Hepatocyte (in vitro differentiated cells): ENCODE measurements at regions not wholly inside any gene's neighbourhood (a gene's known extent, or its start where the extent isn't known, plus 50 kb on each side); places are given as distances from the start of the nearest gene placed in this dataset.
"Not testable (repeated sequence)": the region's sequence is repeated elsewhere in the genome, so short reads cannot be mapped to it uniquely, and the experiment has no call there.

Experiments
- DNase-seq: peaks from one replicate; pipeline ENCODE4 v3.0.0-alpha.2; 2016; ENCODE audit warnings: low spot score
- H2AFZ ChIP-seq: fragments of 200-600 bp; sonication (generic); 2 replicates; pipeline ENCODE4 v1.6.0; 2016; ENCODE audit warnings: antibody characterized with exemption, mild to moderate bottlenecking
- H3K27ac ChIP-seq: fragments of 200-600 bp; sonication (generic); 2 replicates; pipeline ENCODE4 v1.5.1; 2016; ENCODE audit warnings: mild to moderate bottlenecking
- H3K27me3 ChIP-seq: fragments of 200-600 bp; sonication (generic); 2 replicates; pipeline ENCODE4 v1.6.1; 2016
- H3K36me3 ChIP-seq: fragments of 200-600 bp; sonication (generic); replicated peaks from 2 replicates; pipeline ENCODE4 v1.5.1; 2016; ENCODE audit warnings: low read depth; ENCODE audit not compliant: insufficient read depth
- H3K4me1 ChIP-seq: fragments of 200-600 bp; sonication (generic); 2 replicates; pipeline ENCODE4 v1.5.1; 2016; ENCODE audit warnings: mild to moderate bottlenecking, moderate library complexity; ENCODE audit not compliant: insufficient read depth
- H3K4me2 ChIP-seq: fragments of 200-600 bp; sonication (generic); 2 replicates; pipeline ENCODE4 v1.6.0; 2016
- H3K4me3 ChIP-seq: fragments of 200-600 bp; sonication (generic); 2 replicates; pipeline ENCODE4 v1.5.1; 2016; ENCODE audit warnings: mild to moderate bottlenecking
- H3K79me2 ChIP-seq: fragments of 200-600 bp; sonication (generic); 2 replicates; pipeline ENCODE4 v1.6.0; 2017; ENCODE audit warnings: mild to moderate bottlenecking
- H3K9me2 ChIP-seq: fragments of 200-600 bp; sonication (generic); replicated peaks from 2 replicates; pipeline ENCODE4 v1.6.0; 2017; ENCODE audit warnings: mild to moderate bottlenecking; ENCODE audit not compliant: insufficient read depth
- H3K9me3 ChIP-seq: fragments of 200-600 bp; sonication (generic); 2 replicates; pipeline ENCODE4 v1.5.1; 2016; ENCODE audit warnings: low read depth, mild to moderate bottlenecking
- H4K20me1 ChIP-seq: fragments of 200-600 bp; sonication (generic); 2 replicates; pipeline ENCODE4 v1.6.0; 2016; ENCODE audit warnings: mild to moderate bottlenecking; ENCODE audit not compliant: insufficient read depth, poor library complexity, severe bottlenecking
- CTCF ChIP-seq: fragments of 200-600 bp; sonication (generic); IDR thresholded peaks from 2 replicates; pipeline ENCODE4 v1.5.1; 2016; ENCODE audit warnings: antibody characterized with exemption, mild to moderate bottlenecking; ENCODE audit not compliant: poor library complexity
- EZH2 ChIP-seq: fragments of 200-600 bp; sonication (generic); IDR thresholded peaks from 2 replicates; pipeline ENCODE4 v1.6.1; 2016; ENCODE audit warnings: antibody characterized with exemption, mild to moderate bottlenecking, borderline replicate concordance
- EZH2phosphoT487 ChIP-seq: fragments of 200-600 bp; sonication (generic); IDR thresholded peaks from one replicate; pipeline ENCODE4 v1.6.1; 2018; ENCODE audit warnings: antibody characterized with exemption, mild to moderate bottlenecking, low read depth, moderate library complexity; ENCODE audit not compliant: unreplicated experiment, severe bottlenecking
- WGBS: methylation state at CpG from one replicate; pipeline ENCODE4 v1.1.6; 2016; ENCODE audit warnings: low lambda C conversion rate; ENCODE audit errors: missing lambda C conversion rate; 5-methylcytosine and 5-hydroxymethylcytosine counted together

DNA sequence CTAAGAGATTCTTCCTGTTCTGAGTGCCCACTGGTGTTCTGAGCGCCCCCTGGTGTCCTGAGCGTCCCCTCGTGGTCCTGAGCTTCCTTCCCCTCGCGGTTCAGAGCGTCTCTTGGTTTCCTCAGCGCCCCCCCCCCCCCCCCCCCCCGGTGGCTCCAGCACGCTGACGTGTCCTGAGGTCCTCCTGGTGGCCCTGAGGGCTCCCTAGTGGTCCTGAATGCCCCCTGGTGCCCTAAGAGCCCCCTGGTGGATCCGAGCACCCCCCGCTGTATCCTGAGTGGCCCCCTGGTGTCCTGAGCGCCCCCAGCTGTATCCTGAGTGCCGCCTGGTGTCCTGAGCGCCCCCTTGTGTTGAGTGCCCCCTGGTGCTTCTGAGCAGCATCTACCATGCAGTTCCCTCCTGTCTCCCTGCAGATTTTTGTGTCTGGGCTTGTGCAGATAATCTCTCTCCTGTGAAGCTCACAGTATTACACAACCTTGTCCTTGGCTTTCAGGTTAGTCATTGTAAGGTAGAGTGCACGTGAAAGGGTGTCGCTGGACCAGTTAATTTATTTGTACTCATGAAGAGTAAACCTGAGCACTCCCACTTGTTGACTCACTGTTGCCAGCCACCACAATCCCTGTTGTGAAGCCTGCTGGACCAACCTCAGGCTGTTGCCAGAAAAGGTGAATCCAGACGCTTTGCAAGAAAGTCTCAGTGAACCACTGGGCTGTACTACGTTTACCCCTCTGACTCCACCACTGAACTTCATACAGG lies 1168.4 kb downstream of the TMEM121 start:
- no peak for DNase-seq
- WGBS: 73% methylated on average over 6 of the region's 19 CpGs
- Histone ChIP-seq H3K4me2 (no peak overlapping the region), H3K4me3 (no peak overlapping the region), H4K20me1 (no peaks in the 10 kb centered on the region), H3K9me3 (no peaks in the 10 kb centered on the region), H3K79me2 (no peaks in the 10 kb centered on the region), H2AFZ (no peak overlapping the region), H3K36me3 (no peaks in the 10 kb centered on the region), H3K27ac (no peak overlapping the region), H3K9me2 (no peaks in the 10 kb centered on the region), H3K4me1 (no peaks in the 10 kb centered on the region), H3K27me3 (no peaks in the 10 kb centered on the region)
- TF ChIP-seq CTCF (no peak), EZH2phosphoT487 (no peak), EZH2 (no peak)

DNA sequence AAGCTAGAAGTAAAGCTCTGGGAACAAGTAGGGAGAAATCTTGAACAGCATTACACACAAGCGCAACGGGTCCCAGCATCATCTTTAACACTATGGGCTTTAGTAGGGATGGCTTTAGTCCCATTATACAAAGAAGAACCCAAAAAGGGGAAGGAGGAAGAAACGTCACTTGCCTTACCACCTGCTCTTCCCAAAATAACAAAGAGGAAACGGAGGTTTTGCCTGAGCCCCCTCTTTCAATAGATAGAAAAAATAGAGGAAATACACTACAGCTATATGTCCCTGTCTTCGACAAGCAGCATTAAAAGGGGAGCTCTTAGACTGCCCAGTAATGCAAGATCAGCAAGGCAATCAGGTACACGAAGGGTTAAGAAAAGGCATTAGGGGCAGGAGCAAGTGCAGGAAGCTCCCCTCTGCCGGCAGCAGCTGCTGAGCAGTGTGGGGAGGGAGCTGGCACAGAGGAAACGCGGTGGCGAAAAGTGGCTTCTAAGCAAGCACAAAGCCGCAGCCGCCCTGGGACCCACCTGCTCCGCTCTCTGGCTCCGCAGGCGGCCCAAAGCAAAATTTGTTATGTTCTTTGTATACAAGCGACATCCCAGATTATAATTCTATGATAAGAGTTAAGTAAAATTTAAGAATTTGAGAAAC lies 1172.4 kb downstream of the TMEM121 start:
- not testable (repeated sequence) for H3K9me3 ChIP-seq, H4K20me1 ChIP-seq

GRCh38 chr14:106703651-106704050 lies 1177.3 kb downstream of the TMEM121 start:
- not testable (repeated sequence) for H3K79me2 ChIP-seq, H3K27ac ChIP-seq, H3K4me3 ChIP-seq, H3K4me2 ChIP-seq, H3K9me3 ChIP-seq, DNase-seq, H3K9me2 ChIP-seq, H3K36me3 ChIP-seq, H4K20me1 ChIP-seq, H2AFZ ChIP-seq, H3K4me1 ChIP-seq, H3K27me3 ChIP-seq
- WGBS: 65% methylated on average over 4 of the region's 4 CpGs

More for the DNA sequence above, 1172.4 kb downstream of the TMEM121 start:
- not testable (repeated sequence) for H3K27ac ChIP-seq, H3K4me1 ChIP-seq, H3K36me3 ChIP-seq, DNase-seq, H3K4me2 ChIP-seq, H3K4me3 ChIP-seq, H3K9me2 ChIP-seq, H3K27me3 ChIP-seq, H3K79me2 ChIP-seq, H2AFZ ChIP-seq
- 77% methylated on average over 12 of the region's 16 CpGs for WGBS

DNA sequence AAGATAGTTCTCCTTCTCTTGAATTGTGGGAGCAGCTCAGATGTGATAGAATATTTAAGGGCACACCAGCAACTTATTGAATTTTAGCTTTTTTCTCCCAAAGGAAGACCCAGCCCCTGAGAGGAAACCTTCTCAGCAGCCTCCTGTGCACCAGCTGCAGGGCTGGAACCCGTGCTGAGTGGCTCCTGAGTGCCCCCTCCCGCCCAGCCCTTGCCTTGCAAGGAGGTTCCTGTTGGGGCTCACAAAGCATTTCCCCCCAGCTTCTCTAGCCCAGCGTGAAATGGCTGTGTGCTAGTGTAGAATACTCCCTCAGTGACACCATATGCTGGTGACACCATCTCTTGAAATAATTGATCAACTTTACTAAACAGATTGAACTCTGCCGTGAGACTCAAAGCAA lies 1180.1 kb downstream of the TMEM121 start:
- not testable (repeated sequence) for H3K36me3 ChIP-seq, H3K27ac ChIP-seq, H3K9me3 ChIP-seq, H2AFZ ChIP-seq, H3K9me2 ChIP-seq, H4K20me1 ChIP-seq, H3K4me1 ChIP-seq, DNase-seq, H3K79me2 ChIP-seq, H3K4me2 ChIP-seq, H3K27me3 ChIP-seq, H3K4me3 ChIP-seq
- 36% methylated on average over 4 of the region's 4 CpGs for WGBS

- WGBS: 72% methylated on average over 7 of the region's 7 CpGs
- H3K4me3 ChIP-seq, H3K36me3 ChIP-seq, H3K27ac ChIP-seq, H3K9me2 ChIP-seq, DNase-seq, H2AFZ ChIP-seq, H3K4me1 ChIP-seq, H3K9me3 ChIP-seq, H4K20me1 ChIP-seq, H3K4me2 ChIP-seq, H3K27me3 ChIP-seq, H3K79me2 ChIP-seq: not testable (repeated sequence)
These were observed 1183.8 kb downstream of the TMEM121 start for GRCh38 chr14:106710187-106710586.

DNA sequence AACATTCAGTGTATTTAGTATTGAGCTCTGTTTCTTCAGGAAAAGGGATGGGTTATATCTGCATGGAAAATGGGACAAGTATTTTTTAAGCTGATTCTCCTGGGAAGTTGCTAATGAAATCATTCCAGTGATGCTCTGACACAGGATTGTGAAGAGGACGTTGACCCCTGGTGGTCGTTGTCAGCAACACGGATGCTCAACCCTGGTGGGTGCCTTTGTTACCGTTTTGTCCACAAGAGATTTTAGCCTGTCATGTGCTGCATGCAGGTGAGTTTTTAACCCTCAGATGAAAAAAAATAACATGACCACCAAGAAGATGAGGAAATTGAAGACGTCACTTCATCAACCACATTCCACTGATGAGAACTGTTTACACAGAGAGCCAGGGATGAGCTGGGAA lies 1186.1 kb downstream of the TMEM121 start:
- not testable (repeated sequence) for H3K4me2 ChIP-seq, H3K4me3 ChIP-seq, H3K4me1 ChIP-seq, H2AFZ ChIP-seq, H3K79me2 ChIP-seq, H4K20me1 ChIP-seq, H3K27me3 ChIP-seq, DNase-seq, H3K9me2 ChIP-seq, H3K9me3 ChIP-seq, H3K27ac ChIP-seq, H3K36me3 ChIP-seq
- 55% methylated on average over 5 of the region's 5 CpGs for WGBS

DNA sequence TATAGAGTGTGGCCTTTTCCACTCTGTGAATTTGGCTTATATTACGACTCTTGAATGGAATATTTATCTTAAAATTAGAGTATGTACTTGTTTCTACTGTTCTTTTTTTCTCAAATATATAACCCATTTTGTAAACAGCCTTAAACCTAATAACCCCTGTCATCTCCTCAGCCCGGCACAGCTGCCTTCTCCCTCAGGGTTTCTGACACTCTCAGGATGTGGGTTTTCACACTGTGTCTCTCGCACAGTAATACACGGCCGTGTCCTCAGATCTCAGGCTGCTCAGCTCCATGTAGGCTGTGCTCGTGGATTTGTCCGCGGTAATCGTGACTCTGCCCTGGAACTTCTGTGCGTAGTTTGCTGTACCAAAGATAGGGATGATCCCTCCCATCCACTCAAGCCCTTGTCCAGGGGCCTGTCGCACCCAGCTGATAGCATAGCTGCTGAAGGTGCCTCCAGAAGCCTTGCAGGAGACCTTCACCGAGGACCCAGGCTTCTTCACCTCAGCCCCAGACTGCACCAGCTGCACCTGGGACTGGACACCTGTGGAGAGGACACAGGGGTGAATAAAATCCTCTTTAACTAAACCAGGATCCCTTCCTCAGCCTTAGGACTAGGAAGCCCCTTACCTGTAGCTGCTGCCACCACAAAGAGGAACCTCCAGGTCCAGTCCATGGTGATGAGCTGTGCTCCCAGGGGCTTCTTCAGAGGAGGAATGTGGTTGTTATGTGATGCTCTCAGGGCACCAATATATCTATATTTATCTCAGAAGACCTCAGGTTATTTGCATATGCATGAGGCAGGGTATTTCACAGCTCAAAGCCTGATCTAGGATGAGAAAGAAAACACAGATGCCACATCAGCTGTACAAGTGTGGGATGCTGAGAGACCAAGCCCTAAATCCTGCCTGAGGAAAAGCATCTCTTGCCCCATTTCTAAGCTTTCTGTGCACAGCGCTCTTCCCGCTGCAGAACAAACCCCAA lies 1188.4 kb downstream of the TMEM121 start:
- H3K4me1 ChIP-seq, H3K9me3 ChIP-seq, H2AFZ ChIP-seq, H3K4me3 ChIP-seq, DNase-seq, H3K9me2 ChIP-seq, H3K27ac ChIP-seq, H3K4me2 ChIP-seq, H4K20me1 ChIP-seq, H3K27me3 ChIP-seq, H3K36me3 ChIP-seq, H3K79me2 ChIP-seq: not testable (repeated sequence)
- 73% methylated on average over 4 of the region's 14 CpGs for WGBS
